Neural progenitor cell (in vitro differentiated cells): ENCODE measurements at regions not wholly inside any gene's neighbourhood (a gene's known extent, or its start where the extent isn't known, plus 50 kb on each side); places are given as distances from the start of the nearest gene placed in this dataset.

Experiments
- CTCF ChIP-seq: fragments of 200-600 bp; sonication (generic); IDR thresholded peaks from 2 replicates; pipeline ENCODE4 v1.5.1; 2017; ENCODE audit warnings: antibody characterized with exemption, mild to moderate bottlenecking
- EZH2 ChIP-seq: fragments of 200-600 bp; sonication (generic); IDR thresholded peaks from 2 replicates; pipeline ENCODE4 v1.6.1; 2017; ENCODE audit warnings: antibody characterized with exemption, mild to moderate bottlenecking, moderate library complexity
- EZH2phosphoT487 ChIP-seq: fragments of 200-600 bp; sonication (generic); IDR thresholded peaks from 2 replicates; pipeline ENCODE4 v1.6.1; 2017; ENCODE audit warnings: antibody characterized with exemption

DNA sequence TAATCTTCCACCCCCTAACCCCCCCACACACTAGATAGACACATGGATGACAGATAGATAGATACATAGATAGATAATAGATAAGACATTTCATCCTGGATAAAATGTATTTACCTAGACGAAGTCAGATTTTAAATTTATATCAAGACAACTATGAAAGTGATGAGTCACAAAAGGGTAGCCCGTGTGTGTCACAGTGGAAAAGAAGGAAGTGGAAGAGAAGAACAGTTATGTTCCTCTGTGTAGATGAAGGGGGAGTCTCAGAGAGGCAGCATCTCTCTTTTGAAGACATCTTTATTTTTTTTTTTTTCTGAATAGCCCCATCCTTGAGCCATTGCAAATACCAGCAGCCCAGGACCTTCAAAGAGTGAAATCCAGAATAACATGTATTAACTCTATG, 121.7 kb upstream of the VGLL2 start:
- TF ChIP-seq CTCF (no peak), EZH2 (no peak), EZH2phosphoT487 (no peak)
